ENCODE measurements at regions not wholly inside any gene's neighbourhood (a gene's known extent, or its start where the extent isn't known, plus 50 kb on each side); places are given as distances from the start of the nearest gene placed in this dataset. TPM values are rescaled to one million over a fixed set of nuclear protein-coding genes. Genes with fewer than 3 reads are reported as not detected.

DNA sequence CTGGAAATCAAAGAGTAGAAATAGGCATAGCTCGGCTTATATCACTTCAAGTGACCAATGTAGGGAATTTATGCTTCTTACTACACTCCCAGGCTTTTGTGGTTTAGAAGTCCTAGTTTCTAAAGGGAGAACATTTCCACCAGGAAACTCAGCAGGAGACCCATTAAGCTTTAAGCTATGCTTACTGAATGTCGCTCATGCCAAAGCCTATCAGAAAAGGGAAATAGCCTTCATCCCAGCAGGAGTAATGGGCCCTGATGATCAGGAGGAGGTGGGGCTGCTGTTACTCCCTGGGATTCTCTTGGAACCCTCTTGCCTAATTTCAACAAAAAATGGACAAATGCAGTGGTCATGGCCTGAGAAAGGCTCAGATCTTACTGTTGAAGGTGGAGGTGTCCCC lies 54.5 kb upstream of the SEMA6A start:
- no peak overlapping the region for H3K4me3 ChIP-seq (ENCODE audit: low read depth, low read length)
- TF ChIP-seq, protein P1, sequence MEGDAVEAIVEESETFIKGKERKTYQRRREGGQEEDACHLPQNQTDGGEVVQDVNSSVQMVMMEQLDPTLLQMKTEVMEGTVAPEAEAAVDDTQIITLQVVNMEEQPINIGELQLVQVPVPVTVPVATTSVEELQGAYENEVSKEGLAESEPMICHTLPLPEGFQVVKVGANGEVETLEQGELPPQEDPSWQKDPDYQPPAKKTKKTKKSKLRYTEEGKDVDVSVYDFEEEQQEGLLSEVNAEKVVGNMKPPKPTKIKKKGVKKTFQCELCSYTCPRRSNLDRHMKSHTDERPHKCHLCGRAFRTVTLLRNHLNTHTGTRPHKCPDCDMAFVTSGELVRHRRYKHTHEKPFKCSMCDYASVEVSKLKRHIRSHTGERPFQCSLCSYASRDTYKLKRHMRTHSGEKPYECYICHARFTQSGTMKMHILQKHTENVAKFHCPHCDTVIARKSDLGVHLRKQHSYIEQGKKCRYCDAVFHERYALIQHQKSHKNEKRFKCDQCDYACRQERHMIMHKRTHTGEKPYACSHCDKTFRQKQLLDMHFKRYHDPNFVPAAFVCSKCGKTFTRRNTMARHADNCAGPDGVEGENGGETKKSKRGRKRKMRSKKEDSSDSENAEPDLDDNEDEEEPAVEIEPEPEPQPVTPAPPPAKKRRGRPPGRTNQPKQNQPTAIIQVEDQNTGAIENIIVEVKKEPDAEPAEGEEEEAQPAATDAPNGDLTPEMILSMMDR (IDR thresholded peaks at IDR 0.05; ENCODE audit: insufficient read depth, low read length), result no peak
- no peak for DNase-seq (ENCODE audit: low read depth)

DNA sequence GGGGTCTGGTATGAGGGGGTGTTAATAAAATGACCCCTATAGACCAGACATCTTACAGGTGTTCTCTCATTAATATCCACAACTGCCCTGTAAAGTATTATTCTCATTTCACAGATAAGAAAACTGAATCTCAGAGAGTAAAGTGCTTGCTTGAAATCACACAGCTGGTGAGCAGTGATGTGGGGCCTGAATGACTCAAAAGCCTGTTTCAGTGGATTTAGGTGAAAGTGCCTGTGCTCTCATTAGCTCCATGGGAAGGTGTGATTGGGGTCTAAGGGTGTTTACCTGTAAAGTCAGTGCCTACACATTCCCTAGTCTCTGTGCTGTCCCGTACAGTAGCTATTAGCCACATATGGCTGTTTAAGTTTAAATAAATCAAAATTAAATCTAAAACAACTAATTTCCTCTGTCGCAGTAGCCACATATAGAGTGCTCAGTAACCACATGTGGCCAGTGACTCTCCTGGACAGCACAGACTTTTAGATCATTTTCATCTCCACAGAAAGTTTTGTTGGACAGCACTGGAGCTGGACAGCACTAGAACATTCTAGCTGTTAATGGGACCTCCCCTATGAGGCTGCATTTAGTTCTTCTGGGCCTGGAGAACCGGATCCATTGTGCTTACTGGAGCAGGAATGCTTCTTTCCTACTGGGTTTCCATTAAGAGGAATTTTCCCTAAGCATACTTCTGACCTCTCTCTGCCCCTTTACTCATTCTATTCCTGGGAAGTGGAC lies 52.5 kb upstream of the SEMA6A start:
- TF ChIP-seq, protein P1 (IDR thresholded peaks at IDR 0.05; ENCODE audit: insufficient read depth, low read length), result no peak
- no peak overlapping the region for H3K4me3 ChIP-seq (ENCODE audit: low read depth, low read length)
- no peak for DNase-seq (ENCODE audit: low read depth)

DNA sequence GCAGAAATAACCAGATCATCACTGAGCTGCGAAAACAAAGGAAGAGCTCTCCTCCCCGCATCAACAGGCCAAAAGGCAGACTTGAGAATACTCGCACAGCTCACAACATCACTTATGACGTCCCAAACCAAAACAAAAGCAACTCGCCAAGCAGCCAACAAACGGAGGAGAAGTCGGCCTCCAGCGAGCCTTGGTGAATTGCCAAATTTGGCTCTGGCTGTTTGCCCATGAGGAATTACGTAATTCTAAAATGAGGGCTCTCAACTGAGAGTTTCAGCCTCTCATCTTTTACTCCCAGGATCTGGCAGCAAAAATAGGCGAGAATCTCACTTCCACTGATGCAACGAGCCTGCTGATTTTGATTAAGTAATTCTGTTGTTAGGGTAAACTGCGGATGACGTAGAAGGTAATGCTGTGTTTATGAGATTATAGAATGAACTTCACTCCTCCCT lies 51.7 kb upstream of the SEMA6A start:
- peak; percentile 46 for DNase-seq (ENCODE audit: low read depth)
- TF ChIP-seq, protein P1 (IDR thresholded peaks at IDR 0.05; ENCODE audit: insufficient read depth, low read length), result no peak
- no peak overlapping the region for H3K4me3 ChIP-seq (ENCODE audit: low read depth, low read length)

Small RNA genes in the stretch of these regions (small RNA-seq; reads per million reads assigned to genes)
- gene AC093534.1 (not detected), gene RNU7-34P (not detected)

All from fibroblast of the aortic adventitia (primary cell).